Transverse colon (tissue), 4 donors: ENCODE measurements at regions not wholly inside any gene's neighbourhood (a gene's known extent, or its start where the extent isn't known, plus 50 kb on each side); places are given as distances from the start of the nearest gene placed in this dataset.

Source experiments
- DNase-seq: peaks from one replicate; pipeline ENCODE4 v3.0.0-alpha.2; 2019
- H3K27ac ChIP-seq, 4 donors: fragments of 200-600 bp; sonication (generic); 2 replicates each; pipeline ENCODE4 v1.5.1; 2016 to 2018; ENCODE audit warnings: inconsistent platforms in 4 of 4
- H3K27me3 ChIP-seq: fragments of 200-600 bp; sonication (generic); 2 replicates; pipeline ENCODE4 v1.5.1; 2017; ENCODE audit warnings: inconsistent platforms
- H3K36me3 ChIP-seq, 4 donors: fragments of 200-600 bp; sonication (generic); 2 replicates each; pipeline ENCODE4 v1.5.1; 2017 to 2019; ENCODE audit warnings: inconsistent platforms in 4 of 4
- H3K4me1 ChIP-seq, 4 donors: fragments of 200-600 bp; sonication (generic); 2 replicates each; pipeline ENCODE4 v1.5.1; 2017 to 2020; ENCODE audit warnings: inconsistent platforms in 4 of 4
- H3K4me3 ChIP-seq, 4 donors: fragments of 200-600 bp; sonication (generic); 1 replicate in 1 of 4; 2 replicates in 3 of 4; pipeline versions ENCODE4 v1.5.1 to v1.6.1; 2017 to 2019; ENCODE audit warnings: inconsistent platforms in 4 of 4
- H3K9me3 ChIP-seq, 2 donors: fragments of 200-600 bp; sonication (generic); 2 replicates each; pipeline ENCODE4 v1.5.1; 2017 to 2019; ENCODE audit warnings: inconsistent platforms in 2 of 2
- EP300 ChIP-seq: sonication (generic); formaldehyde crosslinking; IDR thresholded peaks from one replicate; pipeline ENCODE4 v1.6.1; 2017; ENCODE audit warnings: antibody characterized with exemption, low read depth
- POLR2A ChIP-seq: fragments of 450-650 bp; IDR thresholded peaks from one replicate; pipeline ENCODE4 v1.6.1; 2016; ENCODE audit warnings: antibody characterized with exemption, mild to moderate bottlenecking, moderate library complexity
- POLR2AphosphoS5 ChIP-seq, 3 donors: sonication (generic); formaldehyde crosslinking; IDR thresholded peaks; one replicate each; pipeline ENCODE4 v1.6.1; 2016; ENCODE audit warnings: antibody characterized with exemption in 3 of 3
- WGBS, 2 donors: methylation state at CpG; one replicate each; pipeline ENCODE4 v1.1.5; 2018; ENCODE audit warnings: low coverage in 1 of 2; 5-methylcytosine and 5-hydroxymethylcytosine counted together
- in situ Hi-C, 4 donors: fragments of 200-750 bp; cut with MboI; loops; one replicate each; pipeline versions ENCODE4 v1.15.0 to v1.15.1; 2017; ENCODE audit warnings: low sequenced_read_pairs in 3 of 4, low pct_ligation_motif_present in 1 of 4, low pct_unique_long_range_greater_than_20kb in 1 of 4
- intact Hi-C: fragments of 100-400 bp; cut with DNase I; formaldehyde crosslinking; loops from one replicate; pipeline ENCODE4 v1.15.1; 2023; ENCODE audit warnings: low total_unique reads
- TF ChIP-seq, protein P1 (sequence below), 5 experiments: fragments of 200-600 bp in 3 of 5; fragments of 450-650 bp in 2 of 5; sonication (generic) in 3 of 5; IDR thresholded peaks; 1 replicate in 2 of 5; 2 replicates in 3 of 5; pipeline ENCODE4 v1.5.1; 2016 to 2017; ENCODE audit warnings: antibody characterized with exemption in 5 of 5, inconsistent platforms in 3 of 5, mild to moderate bottlenecking in 2 of 5, moderate library complexity in 1 of 5

DNA sequence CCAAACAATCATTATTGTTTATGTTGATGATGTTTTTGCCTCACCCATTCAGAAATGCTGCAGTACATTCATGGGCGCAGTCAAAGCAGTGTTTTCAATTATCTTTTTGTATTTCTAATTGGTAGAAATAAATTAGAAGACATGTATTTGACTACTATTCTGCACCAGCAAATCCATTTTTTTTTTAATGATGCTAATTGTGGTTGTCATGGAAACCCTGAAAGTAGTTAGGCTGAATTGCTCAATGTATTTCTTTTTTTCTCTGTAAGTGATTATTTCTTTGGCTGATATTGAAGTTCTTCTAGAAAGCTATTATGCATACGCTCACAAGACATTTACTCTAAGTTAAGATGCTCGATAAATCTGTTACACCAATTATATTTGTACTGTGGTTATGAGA, 101.2 kb downstream of the RFC3 start:
- Histone ChIP-seq H3K9me3 (no peaks in the 10 kb centered on the region), H3K27ac (no peak overlapping the region), H3K4me3 (no peak overlapping the region), H3K36me3 (no peaks in the 10 kb centered on the region), H3K27me3 (no peaks in the 10 kb centered on the region), H3K4me1 (no peaks in the 10 kb centered on the region)
- WGBS, 2 donors, result 93 to 97% methylated on average over 3 of the region's 3 CpGs
- TF ChIP-seq POLR2A, result no peak
- TF ChIP-seq, protein P1, sequence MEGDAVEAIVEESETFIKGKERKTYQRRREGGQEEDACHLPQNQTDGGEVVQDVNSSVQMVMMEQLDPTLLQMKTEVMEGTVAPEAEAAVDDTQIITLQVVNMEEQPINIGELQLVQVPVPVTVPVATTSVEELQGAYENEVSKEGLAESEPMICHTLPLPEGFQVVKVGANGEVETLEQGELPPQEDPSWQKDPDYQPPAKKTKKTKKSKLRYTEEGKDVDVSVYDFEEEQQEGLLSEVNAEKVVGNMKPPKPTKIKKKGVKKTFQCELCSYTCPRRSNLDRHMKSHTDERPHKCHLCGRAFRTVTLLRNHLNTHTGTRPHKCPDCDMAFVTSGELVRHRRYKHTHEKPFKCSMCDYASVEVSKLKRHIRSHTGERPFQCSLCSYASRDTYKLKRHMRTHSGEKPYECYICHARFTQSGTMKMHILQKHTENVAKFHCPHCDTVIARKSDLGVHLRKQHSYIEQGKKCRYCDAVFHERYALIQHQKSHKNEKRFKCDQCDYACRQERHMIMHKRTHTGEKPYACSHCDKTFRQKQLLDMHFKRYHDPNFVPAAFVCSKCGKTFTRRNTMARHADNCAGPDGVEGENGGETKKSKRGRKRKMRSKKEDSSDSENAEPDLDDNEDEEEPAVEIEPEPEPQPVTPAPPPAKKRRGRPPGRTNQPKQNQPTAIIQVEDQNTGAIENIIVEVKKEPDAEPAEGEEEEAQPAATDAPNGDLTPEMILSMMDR (IDR thresholded peaks at IDR 0.05), result no peak
- no peak for TF ChIP-seq POLR2AphosphoS5 (IDR thresholded peaks at IDR 0.05)
- TF ChIP-seq EP300, result no peak
- intact Hi-C loops (no loop called here), in situ Hi-C loops (no loop called here)
- no peak for DNase-seq

DNA sequence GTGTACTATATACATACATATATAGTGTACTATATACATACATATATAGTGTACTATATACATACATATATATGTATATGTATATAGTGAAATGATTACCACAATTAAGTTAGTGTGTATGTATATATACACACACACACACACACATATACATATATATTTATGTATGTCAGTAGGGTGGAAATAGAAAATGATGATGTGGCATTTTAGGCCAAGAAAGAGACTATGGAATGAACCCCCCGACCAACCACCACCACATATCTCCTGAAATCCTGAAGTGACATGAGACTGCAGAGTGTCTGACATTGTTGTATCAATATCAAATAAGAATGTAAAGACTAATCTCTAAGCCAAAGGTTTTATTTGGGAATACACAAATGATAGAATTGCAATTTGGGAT, 107.6 kb downstream of the RFC3 start:
- no peak for DNase-seq
- no peaks in the 10 kb centered on the region for H3K4me1 ChIP-seq
- in situ Hi-C loops (loop anchor here in 1 of 4 donors (25.0 kb wide), 1 partner anchor 1237 kb away; no protein-coding TSS in a partner anchor), intact Hi-C loops (loop anchor here (10.0 kb wide), 1 partner anchor 149 kb away; no protein-coding TSS in a partner anchor)
- no peaks in the 10 kb centered on the region for H3K9me3 ChIP-seq
- WGBS, 2 donors, result 52 to 100% methylated on average over 1 of the region's 1 CpG
- no peaks in the 10 kb centered on the region for H3K36me3 ChIP-seq
- no peak overlapping the region for H3K27ac ChIP-seq
- no peak overlapping the region for H3K4me3 ChIP-seq
- no peaks in the 10 kb centered on the region for H3K27me3 ChIP-seq
- no peak for TF ChIP-seq POLR2AphosphoS5 (IDR thresholded peaks at IDR 0.05)
- TF ChIP-seq, protein P1 (IDR thresholded peaks at IDR 0.05), result no peak
- no peak for TF ChIP-seq EP300
- no peak for TF ChIP-seq POLR2A

DNA sequence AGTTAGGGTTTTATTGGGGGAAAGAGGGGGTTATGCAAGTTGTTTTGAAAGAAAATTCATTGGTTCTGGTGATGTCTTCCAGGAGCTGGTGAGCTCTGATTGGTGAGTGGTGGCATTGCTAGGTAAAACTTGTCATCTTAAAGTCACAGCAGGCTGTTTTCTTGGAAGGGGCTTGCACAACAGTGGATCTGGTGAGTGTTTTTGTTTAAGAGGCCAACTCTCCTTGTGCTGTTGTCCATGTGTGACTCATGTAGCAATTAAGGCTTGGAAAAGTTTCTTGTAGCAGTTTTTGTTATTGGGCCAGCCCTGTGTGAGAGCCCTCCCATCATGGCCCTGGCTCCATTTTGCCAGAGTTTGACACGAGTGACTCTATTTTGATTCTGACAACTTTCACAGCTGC, 109.4 kb downstream of the RFC3 start:
- H3K9me3 ChIP-seq, result no peaks in the 10 kb centered on the region
- no peaks in the 10 kb centered on the region for H3K4me1 ChIP-seq
- H3K27ac ChIP-seq, result no peak overlapping the region
- H3K36me3 ChIP-seq, result no peaks in the 10 kb centered on the region
- 60% methylated on average over 1 of the region's 1 CpG; no CpG with 5 or more reads in 1 of the 2 donors for WGBS, 2 donors
- no peak overlapping the region for H3K4me3 ChIP-seq
- no peak for TF ChIP-seq EP300
- TF ChIP-seq, protein P1 (IDR thresholded peaks at IDR 0.05), result no peak
- in situ Hi-C loops, result loop anchor here in 1 of 4 donors (25.0 kb wide), 1 partner anchor 1235 kb away; no protein-coding TSS in a partner anchor
- intact Hi-C loops, result loop anchor here (10.0 kb wide), 1 partner anchor 147 kb away; no protein-coding TSS in a partner anchor
- no peaks in the 10 kb centered on the region for H3K27me3 ChIP-seq
- DNase-seq, result no peak

DNA sequence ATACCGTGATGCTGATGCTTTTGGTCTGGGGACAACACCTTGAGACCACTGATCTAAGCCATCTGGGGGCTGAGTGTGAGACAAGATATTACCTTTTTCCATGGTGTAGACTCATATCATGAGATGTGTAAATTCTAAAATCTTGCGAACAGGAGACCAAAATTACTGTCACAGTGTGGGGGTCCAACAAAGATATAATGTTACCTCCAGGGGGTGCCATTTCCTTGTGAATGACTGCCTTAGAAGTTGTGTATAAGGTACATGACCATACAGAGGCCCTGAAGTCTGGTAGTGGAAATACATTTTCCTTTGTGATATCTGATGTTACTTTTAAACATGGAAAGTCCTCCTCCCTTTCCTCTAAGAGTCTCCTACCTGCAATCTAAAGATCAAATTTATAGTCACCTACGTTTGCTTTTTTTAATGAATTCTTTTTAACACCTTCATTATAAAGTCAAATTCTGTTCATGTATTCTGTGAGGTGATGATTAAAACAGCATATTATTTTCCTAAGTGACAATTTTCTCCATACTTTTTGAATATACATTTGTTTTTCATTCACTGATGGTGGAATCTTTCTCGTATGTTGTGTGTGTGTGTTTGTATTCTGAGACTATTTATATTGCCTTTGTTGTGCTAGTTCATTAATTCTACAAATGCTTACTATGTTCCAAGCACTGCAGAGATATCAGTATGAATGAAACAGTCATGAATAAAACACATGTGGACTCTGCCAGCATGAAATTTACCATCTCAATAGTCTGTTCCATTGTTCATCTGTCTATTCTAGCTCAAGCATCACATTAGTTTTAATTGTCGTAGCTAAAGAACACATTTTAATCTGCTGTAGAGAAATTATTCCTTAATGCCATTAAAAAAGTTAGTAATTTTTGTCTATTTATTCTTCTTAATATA, 113.7 kb downstream of the RFC3 start:
- H3K27me3 ChIP-seq, result no peaks in the 10 kb centered on the region
- TF ChIP-seq, protein P1 (IDR thresholded peaks at IDR 0.05), result peak; percentile 38 to 61 (median 52)
- TF ChIP-seq EP300, result no peak
- TF ChIP-seq POLR2AphosphoS5 (IDR thresholded peaks at IDR 0.05), result no peak
- no peak for TF ChIP-seq POLR2A
- in situ Hi-C loops, result loop anchor here (10.0 to 25.0 kb wide), 3 partner anchors 143 to 1231 kb away; no protein-coding TSS in a partner anchor
- intact Hi-C loops, result loop anchor here (10.0 kb wide), 1 partner anchor 1223 kb away; no protein-coding TSS in a partner anchor
- DNase-seq, result no peak
- WGBS, 2 donors, result 85 to 92% methylated on average over 4 to 5 of the region's 5 CpGs
- H3K9me3 ChIP-seq, result no peaks in the 10 kb centered on the region
- H3K4me3 ChIP-seq, result no peak overlapping the region
- H3K36me3 ChIP-seq, result no peaks in the 10 kb centered on the region
- H3K4me1 ChIP-seq, result peaks cover 0 to 3% (median 0%) of the 10 kb centered on the region in 4 donors
- no peak overlapping the region for H3K27ac ChIP-seq
